ENCODE measurements at regions not wholly inside any gene's neighbourhood (a gene's known extent, or its start where the extent isn't known, plus 50 kb on each side); places are given as distances from the start of the nearest gene placed in this dataset.

DNA sequence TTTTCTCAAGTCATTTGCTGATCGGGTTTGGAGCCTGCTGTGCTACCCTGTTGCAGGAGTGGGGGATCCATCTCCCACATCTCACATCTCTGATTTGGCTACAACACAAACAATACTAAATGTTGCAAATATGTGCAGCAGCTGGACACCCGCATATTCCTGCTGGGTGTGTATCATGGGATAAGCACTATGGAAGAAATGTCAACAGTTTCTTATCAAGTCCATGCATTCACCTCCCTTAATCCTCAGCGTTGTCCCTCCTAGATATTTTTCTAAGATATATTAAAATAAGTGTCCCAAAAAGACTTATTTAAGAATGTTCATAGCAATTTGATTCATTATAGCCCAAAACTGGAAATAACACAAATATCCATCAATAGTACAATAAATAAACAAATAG, 303.7 kb downstream of the TRIB2 start:
- Histone ChIP-seq H3K4me3 (ENCODE audit: extremely low read depth in 1 of 4, insufficient read depth in 2 of 4, low read depth in 3 of 4, low read length in 4 of 4) (no peak overlapping the region), H3K4me1 (replicated peaks in 1 of 4; ENCODE audit: control insufficient read depth in 3 of 4, insufficient read depth in 4 of 4, low read length in 3 of 4) (0 out of 7 replicates have a peak, but pooled peaks cover 0 to 2% (median 0%) of the 10 kb centered on the region in 4 experiments), H2BK120ac (replicated peaks; ENCODE audit: low read depth, low read length) (no peak overlapping the region), H4K20me1 (replicated peaks in 1 of 2; ENCODE audit: control insufficient read depth in 1 of 2, insufficient read depth in 2 of 2, low read length in 2 of 2) (no peaks in the 10 kb centered on the region), H2AK5ac (ENCODE audit: low read depth, low read length) (no peak overlapping the region), H3K23me2 (ENCODE audit: low read depth, low read length) (no peaks in the 10 kb centered on the region), H3K27me3 (replicated peaks in 1 of 4; ENCODE audit: control insufficient read depth in 3 of 4, extremely low read depth in 1 of 4, insufficient read depth in 3 of 4, low read length in 3 of 4) (no peaks in the 10 kb centered on the region), H3K79me2 (ENCODE audit: control insufficient read depth in 1 of 2, insufficient read depth in 2 of 2, low read length in 2 of 2) (no peaks in the 10 kb centered on the region), H3K18ac (ENCODE audit: extremely low read depth, low read length) (no peak overlapping the region), H3K36me3 (ENCODE audit: control insufficient read depth in 2 of 4, insufficient read depth in 4 of 4, low read length in 3 of 4) (no peaks in the 10 kb centered on the region), H2BK5ac (ENCODE audit: low read depth, low read length) (no peak overlapping the region), H3K9me3 (ENCODE audit: insufficient read depth in 2 of 2, low read depth in 1 of 2, low read length in 1 of 2) (no peaks in the 10 kb centered on the region), H3K4ac (replicated peaks; ENCODE audit: insufficient read length, low read depth, low read length) (no peak overlapping the region), H4K8ac (ENCODE audit: extremely low read depth, insufficient read depth, low read length) (no peak overlapping the region), H2BK20ac (ENCODE audit: low read length) (no peak overlapping the region), H3K27ac (ENCODE audit: low read depth, low read length) (no peak overlapping the region), H3K23ac (ENCODE audit: insufficient read length) (no peak overlapping the region), H3K79me1 (ENCODE audit: low read depth, low read length) (no peaks in the 10 kb centered on the region), H3K14ac (ENCODE audit: insufficient read length) (no peak overlapping the region), H4K5ac (ENCODE audit: insufficient read length, low read depth, low read length) (no peak overlapping the region), H3K4me2 (ENCODE audit: insufficient read depth in 1 of 2, low read depth in 2 of 2, low read length in 2 of 2) (no peak overlapping the region), H3K56ac (replicated peaks; ENCODE audit: insufficient read length, low read depth, low read length) (no peak overlapping the region), H2BK15ac (ENCODE audit: low read length) (no peak overlapping the region), H4K91ac (replicated peaks; ENCODE audit: insufficient read length, low read length) (no peak overlapping the region), H2BK12ac (ENCODE audit: low read depth, low read length) (no peak overlapping the region), H2AFZ (ENCODE audit: low read length) (no peak overlapping the region), H3K9ac (replicated peaks in 1 of 4; ENCODE audit: extremely low read depth in 1 of 4, low read depth in 3 of 4, low read length in 3 of 4) (no peak overlapping the region)
- POLR2A ChIA-PET (ENCODE audit: partially characterized antibody): no interaction called here
- FAIRE-seq: no peak
- TF ChIP-seq SIRT6 (IDR thresholded peaks at IDR 0.05; ENCODE audit: low read length) (no peak), SAP30 (IDR thresholded peaks at IDR 0.05; ENCODE audit: insufficient read depth, insufficient replicate concordance, low read length) (no peak), CEBPB (IDR thresholded peaks at IDR 0.05; ENCODE audit: low read depth, low read length) (no peak), HDAC6 (IDR thresholded peaks at IDR 0.05; ENCODE audit: low read depth, low read length) (no peak), MAFK (IDR thresholded peaks at IDR 0.05; ENCODE audit: low read depth, low read length) (no peak)
- TF ChIP-seq, protein P1, sequence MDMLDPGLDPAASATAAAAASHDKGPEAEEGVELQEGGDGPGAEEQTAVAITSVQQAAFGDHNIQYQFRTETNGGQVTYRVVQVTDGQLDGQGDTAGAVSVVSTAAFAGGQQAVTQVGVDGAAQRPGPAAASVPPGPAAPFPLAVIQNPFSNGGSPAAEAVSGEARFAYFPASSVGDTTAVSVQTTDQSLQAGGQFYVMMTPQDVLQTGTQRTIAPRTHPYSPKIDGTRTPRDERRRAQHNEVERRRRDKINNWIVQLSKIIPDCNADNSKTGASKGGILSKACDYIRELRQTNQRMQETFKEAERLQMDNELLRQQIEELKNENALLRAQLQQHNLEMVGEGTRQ (IDR thresholded peaks at IDR 0.05; ENCODE audit: low read length): no peak
- no peak for DNase-seq (ENCODE audit: low read depth in 1 of 2, low spot score in 2 of 2)
- CTCF ChIA-PET (ENCODE audit: partially characterized antibody): interaction anchor here (1.4 to 2.7 kb wide), 2 partner anchors 13 to 19 kb away, joined by 3 to 17 read pairs; no protein-coding TSS in a partner anchor
- 90% methylated on average over 3 of the region's 3 CpGs; no CpG with 5 or more reads in 1 of the 2 experiments for WGBS, 2 experiments (ENCODE audit: extremely low coverage in 1 of 2, insufficient coverage in 1 of 2, insufficient read length in 1 of 2, insufficient replicate concordance in 2 of 2, low coverage in 1 of 2, low lambda C conversion rate in 2 of 2, missing lambda C conversion rate in 1 of 2)

All from H1 (cell line).